HepG2 (cell line): ENCODE measurements at regions not wholly inside any gene's neighbourhood (a gene's known extent, or its start where the extent isn't known, plus 50 kb on each side); places are given as distances from the start of the nearest gene placed in this dataset.

Experiments
- AHDC1 ChIP-seq: sonication (generic); formaldehyde crosslinking; IDR thresholded peaks from 2 replicates; pipeline ENCODE4 v1.5.1; 2020; ENCODE audit warnings: mild to moderate bottlenecking, missing genetic modification reagents, borderline replicate concordance
- BCL6 ChIP-seq: IDR thresholded peaks from 2 replicates; pipeline ENCODE4 v1.6.1; 2016; ENCODE audit warnings: missing genetic modification reagents, missing compliant biosample characterization
- CBX1 ChIP-seq: IDR thresholded peaks from one replicate; pipeline ENCODE4 v1.6.1; 2016; ENCODE audit warnings: antibody characterized with exemption, low read depth
- EHMT2 ChIP-seq: fragments of 200-600 bp; sonication (generic); IDR thresholded peaks from 2 replicates; pipeline ENCODE4 v1.7.0; 2017; ENCODE audit warnings: antibody characterized with exemption, low read depth, low read length, borderline replicate concordance
- FOSL2 ChIP-seq: sonication (generic); formaldehyde crosslinking; IDR thresholded peaks from 2 replicates; pipeline ENCODE4 v1.4.0; 2020; ENCODE audit warnings: missing genetic modification reagents
- HOXA5 ChIP-seq: sonication (generic); formaldehyde crosslinking; IDR thresholded peaks from 2 replicates; pipeline ENCODE4 v1.4.0; 2020; ENCODE audit warnings: missing genetic modification reagents
- IRF2 ChIP-seq: IDR thresholded peaks from 2 replicates; pipeline ENCODE4 v1.6.1; 2018; ENCODE audit warnings: missing genetic modification reagents, missing compliant biosample characterization
- MXD4 ChIP-seq: IDR thresholded peaks from 2 replicates; pipeline ENCODE4 v1.6.1; 2016; ENCODE audit warnings: mild to moderate bottlenecking, missing biosample characterization, missing genetic modification reagents
- PPARG ChIP-seq: conservative IDR thresholded peaks from 2 replicates; pipeline ENCODE4 v1.6.1; 2016; ENCODE audit warnings: missing biosample characterization, missing genetic modification reagents
- RARA ChIP-seq: IDR thresholded peaks from 2 replicates; pipeline ENCODE4 v1.6.1; 2016; ENCODE audit warnings: missing genetic modification reagents, missing compliant biosample characterization
- SOX6 ChIP-seq, 2 experiments: fragments of 450-650 bp in 1 of 2; sonication (generic) in 1 of 2; formaldehyde crosslinking in 1 of 2; IDR thresholded peaks; 2 replicates each; pipeline versions ENCODE4 v1.4.0 to v1.6.1; 2017 to 2020; ENCODE audit warnings: antibody characterized with exemption in 1 of 2, mild to moderate bottlenecking in 1 of 2, missing genetic modification reagents in 1 of 2
- THAP8 ChIP-seq: sonication (generic); formaldehyde crosslinking; IDR thresholded peaks from 2 replicates; pipeline ENCODE4 v1.5.1; 2020; ENCODE audit warnings: missing genetic modification reagents, mild to moderate bottlenecking, borderline replicate concordance
- ZBTB7A ChIP-seq: sonication (generic); formaldehyde crosslinking; IDR thresholded peaks from 2 replicates; pipeline ENCODE4 v1.8.0; 2022; ENCODE audit warnings: mild to moderate bottlenecking, missing genetic modification reagents
- ZFP82 ChIP-seq: sonication (generic); formaldehyde crosslinking; IDR thresholded peaks from 2 replicates; pipeline ENCODE4 v1.5.1; 2020; ENCODE audit warnings: mild to moderate bottlenecking, missing genetic modification reagents, borderline replicate concordance
- ZKSCAN8 ChIP-seq: IDR thresholded peaks from 2 replicates; pipeline ENCODE4 v1.6.1; 2016; ENCODE audit warnings: borderline replicate concordance, missing genetic modification reagents, missing compliant biosample characterization
- ZNF441 ChIP-seq: sonication (generic); formaldehyde crosslinking; IDR thresholded peaks from 2 replicates; pipeline ENCODE4 v1.7.0; 2021; ENCODE audit warnings: missing genetic modification reagents, borderline replicate concordance
- TF ChIP-seq, protein P1 (sequence below): IDR thresholded peaks from 2 replicates; pipeline ENCODE4 v1.6.1; 2016
- TF ChIP-seq, protein P2 (sequence below): IDR thresholded peaks from 2 replicates; pipeline ENCODE4 v1.6.1; 2016; ENCODE audit warnings: low read depth, borderline replicate concordance
- TF ChIP-seq, protein P3 (sequence below): sonication (generic); formaldehyde crosslinking; IDR thresholded peaks from 2 replicates; pipeline ENCODE4 v1.4.0; 2020; ENCODE audit warnings: mild to moderate bottlenecking, missing genetic modification reagents

- peak; percentile 36; the same call in 1 of the 2 replicates for TF ChIP-seq BCL6
- no peak for TF ChIP-seq ZFP82 (CRISPR knock-in tag)
- 0 out of 2 replicates have a peak, but pooled peaks have one; percentile 27 for TF ChIP-seq PPARG (CRISPR knock-in tag)
- TF ChIP-seq ZKSCAN8 = no peak
- TF ChIP-seq, protein P1, sequence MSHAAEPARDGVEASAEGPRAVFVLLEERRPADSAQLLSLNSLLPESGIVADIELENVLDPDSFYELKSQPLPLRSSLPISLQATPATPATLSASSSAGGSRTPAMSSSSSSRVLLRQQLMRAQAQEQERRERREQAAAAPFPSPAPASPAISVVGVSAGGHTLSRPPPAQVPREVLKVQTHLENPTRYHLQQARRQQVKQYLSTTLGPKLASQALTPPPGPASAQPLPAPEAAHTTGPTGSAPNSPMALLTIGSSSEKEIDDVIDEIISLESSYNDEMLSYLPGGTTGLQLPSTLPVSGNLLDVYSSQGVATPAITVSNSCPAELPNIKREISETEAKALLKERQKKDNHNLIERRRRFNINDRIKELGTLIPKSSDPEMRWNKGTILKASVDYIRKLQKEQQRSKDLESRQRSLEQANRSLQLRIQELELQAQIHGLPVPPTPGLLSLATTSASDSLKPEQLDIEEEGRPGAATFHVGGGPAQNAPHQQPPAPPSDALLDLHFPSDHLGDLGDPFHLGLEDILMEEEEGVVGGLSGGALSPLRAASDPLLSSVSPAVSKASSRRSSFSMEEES = 0 out of 2 replicates have a peak, but pooled peaks have one; percentile 44
- no peak for TF ChIP-seq SOX6 (IDR thresholded peaks at IDR 0.05)
- TF ChIP-seq SOX6 (CRISPR knock-in tag; IDR thresholded peaks at IDR 0.05) = peak; percentile 69; the same call in 1 of the 2 replicates
- peak; percentile 95 for TF ChIP-seq AHDC1 (CRISPR knock-in tag)
- TF ChIP-seq CBX1 = no peak
- no peak; the same call in 1 of the 2 replicates for TF ChIP-seq EHMT2
- TF ChIP-seq, protein P2, sequence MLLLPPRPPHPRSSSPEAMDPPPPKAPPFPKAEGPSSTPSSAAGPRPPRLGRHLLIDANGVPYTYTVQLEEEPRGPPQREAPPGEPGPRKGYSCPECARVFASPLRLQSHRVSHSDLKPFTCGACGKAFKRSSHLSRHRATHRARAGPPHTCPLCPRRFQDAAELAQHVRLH = no peak
- TF ChIP-seq, protein P3, sequence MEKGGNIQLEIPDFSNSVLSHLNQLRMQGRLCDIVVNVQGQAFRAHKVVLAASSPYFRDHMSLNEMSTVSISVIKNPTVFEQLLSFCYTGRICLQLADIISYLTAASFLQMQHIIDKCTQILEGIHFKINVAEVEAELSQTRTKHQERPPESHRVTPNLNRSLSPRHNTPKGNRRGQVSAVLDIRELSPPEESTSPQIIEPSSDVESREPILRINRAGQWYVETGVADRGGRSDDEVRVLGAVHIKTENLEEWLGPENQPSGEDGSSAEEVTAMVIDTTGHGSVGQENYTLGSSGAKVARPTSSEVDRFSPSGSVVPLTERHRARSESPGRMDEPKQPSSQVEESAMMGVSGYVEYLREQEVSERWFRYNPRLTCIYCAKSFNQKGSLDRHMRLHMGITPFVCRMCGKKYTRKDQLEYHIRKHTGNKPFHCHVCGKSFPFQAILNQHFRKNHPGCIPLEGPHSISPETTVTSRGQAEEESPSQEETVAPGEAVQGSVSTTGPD (CRISPR knock-in tag) = no peak
- TF ChIP-seq HOXA5 (CRISPR knock-in tag) = 0 out of 2 replicates have a peak, but pooled peaks have one; percentile 47
- no peak for TF ChIP-seq IRF2
- TF ChIP-seq RARA (CRISPR knock-in tag) = peak; percentile 51
- TF ChIP-seq THAP8 (CRISPR knock-in tag) = no peak
- TF ChIP-seq FOSL2 (CRISPR knock-in tag) = peak; percentile 98
- TF ChIP-seq MXD4 = no peak
- no peak for TF ChIP-seq ZNF441 (CRISPR knock-in tag)
- TF ChIP-seq ZBTB7A = no peak
Observed at GRCh38 chr11:95364324-95365295, 133.6 kb upstream of the SESN3 start (continued).
